Loucy (cell line): ENCODE measurements at regions not wholly inside any gene's neighbourhood (a gene's known extent, or its start where the extent isn't known, plus 50 kb on each side); places are given as distances from the start of the nearest gene placed in this dataset.

Source experiments
- H2AFZ ChIP-seq: fragments of 200-600 bp; sonication (generic); 2 replicates; pipeline ENCODE4 v1.6.0; 2016; ENCODE audit warnings: antibody characterized with exemption, mild to moderate bottlenecking, low read length, moderate library complexity
- H3F3A ChIP-seq: fragments of 200-600 bp; 2 replicates; pipeline ENCODE4 v1.6.0; 2016; ENCODE audit warnings: antibody characterized with exemption, low read depth, mild to moderate bottlenecking
- H3K27me3 ChIP-seq: fragments of 200-600 bp; sonication (generic); 2 replicates; pipeline ENCODE4 v1.6.1; 2014; ENCODE audit warnings: low read length, mild to moderate bottlenecking; ENCODE audit not compliant: insufficient read depth, poor library complexity, severe bottlenecking
- H3K36me3 ChIP-seq: fragments of 200-600 bp; sonication (generic); 2 replicates; pipeline ENCODE4 v1.6.1; 2016; ENCODE audit warnings: low read length; ENCODE audit not compliant: insufficient read depth
- H3K4me1 ChIP-seq: fragments of 200-600 bp; sonication (generic); 2 replicates; pipeline ENCODE4 v1.5.1; 2014; ENCODE audit warnings: low read length, mild to moderate bottlenecking; ENCODE audit not compliant: insufficient read depth, poor library complexity, severe bottlenecking
- H3K4me2 ChIP-seq: fragments of 200-600 bp; sonication (generic); 2 replicates; pipeline ENCODE4 v1.6.0; 2014; ENCODE audit warnings: antibody characterized with exemption, low read length, low read depth, mild to moderate bottlenecking; ENCODE audit not compliant: poor library complexity, severe bottlenecking
- H3K4me3 ChIP-seq: fragments of 200-600 bp; sonication (generic); 2 replicates; pipeline ENCODE4 v1.5.1; 2014; ENCODE audit warnings: low read length, mild to moderate bottlenecking, mixed read lengths; ENCODE audit not compliant: poor library complexity, severe bottlenecking
- H3K79me2 ChIP-seq: fragments of 200-600 bp; sonication (generic); 2 replicates; pipeline ENCODE4 v1.6.1; 2014; ENCODE audit warnings: low read length; ENCODE audit not compliant: insufficient read depth
- H3K9ac ChIP-seq: fragments of 200-600 bp; sonication (generic); 2 replicates; pipeline ENCODE4 v1.6.0; 2014; ENCODE audit warnings: mild to moderate bottlenecking, low read depth, low read length, moderate library complexity; ENCODE audit not compliant: poor library complexity, severe bottlenecking
- H3K9me2 ChIP-seq: fragments of 200-600 bp; sonication (generic); replicated peaks from 2 replicates; pipeline ENCODE4 v1.6.1; 2016; ENCODE audit warnings: low read depth, low read length, mixed read lengths
- H3K9me3 ChIP-seq: fragments of 200-600 bp; sonication (generic); 2 replicates; pipeline ENCODE4 v1.6.1; 2014; ENCODE audit warnings: mild to moderate bottlenecking, antibody characterized with exemption, low read length, low read depth; ENCODE audit not compliant: insufficient read depth
- H4K20me1 ChIP-seq: fragments of 200-600 bp; sonication (generic); 2 replicates; pipeline ENCODE4 v1.6.0; 2014; ENCODE audit warnings: antibody characterized with exemption, low read length, mild to moderate bottlenecking; ENCODE audit not compliant: insufficient read depth, poor library complexity, severe bottlenecking
- EZH2phosphoT487 ChIP-seq: fragments of 200-600 bp; IDR thresholded peaks from 2 replicates; pipeline ENCODE4 v1.6.1; 2018; ENCODE audit warnings: antibody characterized with exemption, mild to moderate bottlenecking, moderate library complexity, borderline replicate concordance
- TF ChIP-seq, protein P1 (sequence below): fragments of 200-600 bp; sonication (generic); conservative IDR thresholded peaks from 2 replicates; pipeline ENCODE4 v1.5.1; 2014; ENCODE audit warnings: mild to moderate bottlenecking, antibody characterized with exemption, low read length

DNA sequence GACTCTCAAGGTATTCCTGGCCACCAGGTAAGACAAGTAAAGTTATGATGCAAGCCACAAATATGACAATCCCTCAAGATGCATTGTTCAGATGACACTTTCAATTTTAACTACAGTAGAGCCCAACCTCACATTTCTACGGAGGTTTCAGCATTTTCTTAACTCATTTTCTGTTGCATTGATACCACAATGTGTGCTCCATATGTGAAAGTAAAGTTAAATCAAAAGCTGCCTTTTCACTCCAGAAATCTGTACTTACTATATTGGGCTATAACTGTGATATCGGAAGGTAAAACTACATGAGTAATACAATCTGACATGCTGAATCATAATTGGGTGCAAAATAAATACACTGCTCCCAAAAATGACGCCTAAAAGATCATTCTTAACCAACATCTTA lies 333.6 kb upstream of the MEF2C start:
- Histone ChIP-seq H3K9me2 (no peaks in the 10 kb centered on the region), H3K4me3 (no peak overlapping the region), H3K4me1 (no peaks in the 10 kb centered on the region), H4K20me1 (no peaks in the 10 kb centered on the region), H3K9me3 (no peaks in the 10 kb centered on the region), H3F3A (no peaks in the 10 kb centered on the region), H3K9ac (no peak overlapping the region), H2AFZ (no peak overlapping the region), H3K79me2 (no peaks in the 10 kb centered on the region), H3K36me3 (no peaks in the 10 kb centered on the region), H3K27me3 (no peaks in the 10 kb centered on the region), H3K4me2 (no peak overlapping the region)
- TF ChIP-seq EZH2phosphoT487 = no peak
- TF ChIP-seq, protein P1, sequence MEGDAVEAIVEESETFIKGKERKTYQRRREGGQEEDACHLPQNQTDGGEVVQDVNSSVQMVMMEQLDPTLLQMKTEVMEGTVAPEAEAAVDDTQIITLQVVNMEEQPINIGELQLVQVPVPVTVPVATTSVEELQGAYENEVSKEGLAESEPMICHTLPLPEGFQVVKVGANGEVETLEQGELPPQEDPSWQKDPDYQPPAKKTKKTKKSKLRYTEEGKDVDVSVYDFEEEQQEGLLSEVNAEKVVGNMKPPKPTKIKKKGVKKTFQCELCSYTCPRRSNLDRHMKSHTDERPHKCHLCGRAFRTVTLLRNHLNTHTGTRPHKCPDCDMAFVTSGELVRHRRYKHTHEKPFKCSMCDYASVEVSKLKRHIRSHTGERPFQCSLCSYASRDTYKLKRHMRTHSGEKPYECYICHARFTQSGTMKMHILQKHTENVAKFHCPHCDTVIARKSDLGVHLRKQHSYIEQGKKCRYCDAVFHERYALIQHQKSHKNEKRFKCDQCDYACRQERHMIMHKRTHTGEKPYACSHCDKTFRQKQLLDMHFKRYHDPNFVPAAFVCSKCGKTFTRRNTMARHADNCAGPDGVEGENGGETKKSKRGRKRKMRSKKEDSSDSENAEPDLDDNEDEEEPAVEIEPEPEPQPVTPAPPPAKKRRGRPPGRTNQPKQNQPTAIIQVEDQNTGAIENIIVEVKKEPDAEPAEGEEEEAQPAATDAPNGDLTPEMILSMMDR = no peak

DNA sequence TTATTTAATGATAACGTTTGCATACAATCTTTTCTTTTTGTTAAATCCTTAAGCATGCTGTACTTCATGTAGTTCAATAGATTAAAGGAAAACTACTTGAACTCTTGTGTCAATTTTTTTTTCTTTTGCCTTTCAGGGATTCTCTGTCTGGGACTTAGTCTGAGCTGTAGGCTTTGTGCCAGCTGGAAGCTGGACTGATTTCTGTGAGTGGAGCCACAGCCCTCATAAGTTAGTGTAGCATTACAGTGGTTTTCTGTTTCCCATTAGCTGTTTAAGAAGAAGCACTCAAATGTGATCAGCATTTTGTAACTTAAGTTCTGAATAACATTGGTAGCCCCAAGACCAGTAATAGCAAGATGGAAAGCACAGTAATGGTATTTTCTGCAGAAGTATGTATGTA lies 330.6 kb upstream of the MEF2C start:
- Histone ChIP-seq H3K9me3 (no peaks in the 10 kb centered on the region), H3F3A (no peaks in the 10 kb centered on the region), H3K79me2 (no peaks in the 10 kb centered on the region), H2AFZ (no peak overlapping the region), H3K27me3 (no peaks in the 10 kb centered on the region), H3K4me1 (no peaks in the 10 kb centered on the region), H3K4me3 (no peak overlapping the region), H3K9ac (no peak overlapping the region), H3K4me2 (no peak overlapping the region), H3K9me2 (no peaks in the 10 kb centered on the region), H4K20me1 (no peaks in the 10 kb centered on the region), H3K36me3 (no peaks in the 10 kb centered on the region)
- no peak for TF ChIP-seq EZH2phosphoT487
- TF ChIP-seq, protein P1 = no peak

DNA sequence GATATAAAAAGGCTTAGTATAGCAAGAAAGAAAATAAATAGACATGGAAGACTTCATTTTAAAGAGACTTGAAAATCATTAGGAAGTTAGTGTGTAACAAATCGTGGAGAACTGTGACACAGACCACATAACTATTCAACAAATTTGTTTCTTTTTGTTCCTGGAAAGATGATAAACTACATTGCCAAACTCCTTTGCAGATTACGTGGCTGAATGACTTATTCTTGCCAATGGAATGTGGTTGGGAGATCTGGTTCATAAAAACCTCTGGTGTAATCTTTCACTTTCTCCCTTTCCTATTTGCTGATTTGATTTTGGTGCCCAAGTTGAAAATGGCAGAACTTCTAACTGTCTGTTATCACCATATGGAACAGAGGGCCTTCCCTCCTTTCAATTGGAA lies 328.9 kb upstream of the MEF2C start:
- H3K4me2 ChIP-seq = no peak overlapping the region
- H3F3A ChIP-seq = no peaks in the 10 kb centered on the region

More for the DNA sequence above, 328.9 kb upstream of the MEF2C start:
- no peaks in the 10 kb centered on the region for H4K20me1 ChIP-seq
- no peaks in the 10 kb centered on the region for H3K27me3 ChIP-seq
- H3K36me3 ChIP-seq = no peaks in the 10 kb centered on the region
- no peak for TF ChIP-seq EZH2phosphoT487
- TF ChIP-seq, protein P1 = no peak
- H3K9ac ChIP-seq = no peak overlapping the region
- H3K79me2 ChIP-seq = no peaks in the 10 kb centered on the region
- H3K9me3 ChIP-seq = no peaks in the 10 kb centered on the region
- no peak overlapping the region for H2AFZ ChIP-seq
- H3K9me2 ChIP-seq = no peaks in the 10 kb centered on the region
- no peak overlapping the region for H3K4me3 ChIP-seq
- H3K4me1 ChIP-seq = no peaks in the 10 kb centered on the region
